K562 (cell line): ENCODE measurements at regions not wholly inside any gene's neighbourhood (a gene's known extent, or its start where the extent isn't known, plus 50 kb on each side); places are given as distances from the start of the nearest gene placed in this dataset.

Experiments used
- BRF1 ChIP-seq: IDR thresholded peaks from 3 replicates; pipeline ENCODE4 v1.6.1; 2011; ENCODE audit warnings: borderline replicate concordance, mild to moderate bottlenecking; ENCODE audit not compliant: insufficient read length; ENCODE audit errors: extremely low read depth
- JUNB ChIP-seq: fragments of 450-650 bp; formaldehyde crosslinking; conservative IDR thresholded peaks from 2 replicates; pipeline ENCODE4 v1.4.0; 2020; ENCODE audit warnings: mild to moderate bottlenecking
- MTA1 ChIP-seq: fragments of 450-650 bp; IDR thresholded peaks from 2 replicates; pipeline ENCODE4 v1.6.1; 2017; ENCODE audit warnings: borderline replicate concordance
- MYBL2 ChIP-seq, 2 experiments: fragments of 450-650 bp in 1 of 2; sonication (generic) in 1 of 2; formaldehyde crosslinking in 1 of 2; IDR thresholded peaks; 2 replicates each; pipeline versions ENCODE4 v1.6.1 to v1.8.1; 2017 to 2022; ENCODE audit warnings: borderline replicate concordance in 1 of 2, inconsistent platforms in 1 of 2, low read depth in 1 of 2, mild to moderate bottlenecking in 1 of 2, missing genetic modification reagents in 1 of 2, moderate library complexity in 1 of 2
- SAFB2 ChIP-seq: fragments of 200-400 bp; formaldehyde crosslinking; IDR thresholded peaks from 2 replicates; pipeline ENCODE4 v1.6.1; 2018; ENCODE audit warnings: borderline replicate concordance, low read length, low read depth, moderate library complexity; ENCODE audit not compliant: severe bottlenecking
- SNIP1 ChIP-seq: fragments of 450-650 bp; IDR thresholded peaks from 2 replicates; pipeline ENCODE4 v1.7.1; 2017; ENCODE audit warnings: low read depth, mild to moderate bottlenecking
- TFE3 ChIP-seq: fragments of 450-650 bp; formaldehyde crosslinking; IDR thresholded peaks from 2 replicates; pipeline ENCODE4 v1.4.0; 2020; ENCODE audit warnings: mild to moderate bottlenecking, mixed read lengths
- ZNF639 ChIP-seq, 2 experiments: fragments of 200-800 bp in 1 of 2; sonication (Bioruptor generic) in 1 of 2; sonication (generic) in 1 of 2; formaldehyde crosslinking in 1 of 2; IDR thresholded peaks in 1 of 2; conservative IDR thresholded peaks in 1 of 2; 2 replicates each; pipeline versions ENCODE4 v1.5.0 to v1.6.1; 2016 to 2020; ENCODE audit warnings: missing compliant biosample characterization in 1 of 2, missing genetic modification characterization in 1 of 2, missing genetic modification reagents in 1 of 2

- no peak for TF ChIP-seq SAFB2
- TF ChIP-seq MTA1, result no peak
- no peak for TF ChIP-seq ZNF639 (CRISPR knock-in tag; conservative IDR thresholded peaks at IDR 0.05 in 1 of 2, IDR thresholded peaks at IDR 0.05 in 1 of 2)
- no peak for TF ChIP-seq MYBL2 (IDR thresholded peaks at IDR 0.05; ENCODE audit: low read depth)
- no peak for TF ChIP-seq MYBL2 (CRISPR knock-in tag; IDR thresholded peaks at IDR 0.05; ENCODE audit: borderline replicate concordance)
- TF ChIP-seq BRF1, result no peak
- no peak for TF ChIP-seq JUNB (CRISPR knock-in tag)
- TF ChIP-seq SNIP1, result no peak
- no peak for TF ChIP-seq TFE3 (CRISPR knock-in tag)
These were observed 360.7 kb upstream of the AUTS2 start (continued) for GRCh38 chr7:69237541-69237940.
